ENCODE measurements at regions not wholly inside any gene's neighbourhood (a gene's known extent, or its start where the extent isn't known, plus 50 kb on each side); places are given as distances from the start of the nearest gene placed in this dataset.
"Not testable (repeated sequence)": the region's sequence is repeated elsewhere in the genome, so short reads cannot be mapped to it uniquely, and the experiment has no call there.

- Histone ChIP-seq H3K36me3 (no peaks in the 10 kb centered on the region), H3K4me3 (no peak overlapping the region), H3K9me3 (no peaks in the 10 kb centered on the region), H3K4me1 (no peaks in the 10 kb centered on the region), H3K27me3 (peaks cover under 1% of the 10 kb centered on the region), H3K27ac (no peak overlapping the region)
- TF ChIP-seq POLR2AphosphoS5 (IDR thresholded peaks at IDR 0.05) (no peak), CTCF (IDR thresholded peaks at IDR 0.05) (no peak), POLR2A (IDR thresholded peaks at IDR 0.05) (no peak), EP300 (IDR thresholded peaks at IDR 0.05) (no peak)
- no peak for ATAC-seq
Measured at GRCh38 chr9:101840694-101841188, 102.3 kb upstream of the GRIN3A start.

GRCh38 chr9:101838988-101839387 lies 100.5 kb upstream of the GRIN3A start:
- not testable (repeated sequence) for H3K27me3 ChIP-seq, H3K4me3 ChIP-seq, H3K36me3 ChIP-seq, H3K27ac ChIP-seq, ATAC-seq, H3K9me3 ChIP-seq, H3K4me1 ChIP-seq
- WGBS, 2 donors (ENCODE audit: low coverage in 1 of 2), result 82 to 93% methylated on average over 4 of the region's 4 CpGs

GRCh38 chr9:101836021-101836420 lies 97.6 kb upstream of the GRIN3A start:
- TF ChIP-seq POLR2AphosphoS5 (IDR thresholded peaks at IDR 0.05) (no peak), EP300 (IDR thresholded peaks at IDR 0.05) (no peak), CTCF (IDR thresholded peaks at IDR 0.05) (no peak), POLR2A (IDR thresholded peaks at IDR 0.05) (no peak)
- Histone ChIP-seq H3K4me1 (no peaks in the 10 kb centered on the region), H3K4me3 (no peak overlapping the region), H3K9me3 (no peaks in the 10 kb centered on the region), H3K27ac (no peak overlapping the region), H3K27me3 (peaks cover 5% of the 10 kb centered on the region), H3K36me3 (no peaks in the 10 kb centered on the region)
- 39 to 50% methylated on average over 2 of the region's 2 CpGs for WGBS, 2 donors (ENCODE audit: low coverage in 1 of 2)
- ATAC-seq, result no peak

GRCh38 chr9:101832486-101832885 lies 94.0 kb upstream of the GRIN3A start:
- peaks cover 5% of the 10 kb centered on the region for H3K27me3 ChIP-seq
- TF ChIP-seq POLR2A (IDR thresholded peaks at IDR 0.05) (no peak), CTCF (IDR thresholded peaks at IDR 0.05) (no peak), POLR2AphosphoS5 (IDR thresholded peaks at IDR 0.05) (no peak), EP300 (IDR thresholded peaks at IDR 0.05) (no peak)
- no peaks in the 10 kb centered on the region for H3K9me3 ChIP-seq
- no peak for ATAC-seq
- no peaks in the 10 kb centered on the region for H3K36me3 ChIP-seq
- H3K4me1 ChIP-seq, result no peaks in the 10 kb centered on the region
- no peak overlapping the region for H3K27ac ChIP-seq
- H3K4me3 ChIP-seq, result no peak overlapping the region

GRCh38 chr9:101821450-101821849 lies 83.0 kb upstream of the GRIN3A start:
- not testable (repeated sequence) for H3K27ac ChIP-seq, H3K27me3 ChIP-seq, H3K36me3 ChIP-seq, H3K9me3 ChIP-seq, H3K4me3 ChIP-seq, H3K4me1 ChIP-seq, ATAC-seq
- WGBS, 2 donors (ENCODE audit: low coverage in 1 of 2), result 94 to 100% methylated on average over 1 of the region's 1 CpG

GRCh38 chr9:101820983-101821382 lies 82.5 kb upstream of the GRIN3A start:
- H3K4me3 ChIP-seq, H3K27ac ChIP-seq, H3K36me3 ChIP-seq, ATAC-seq, H3K27me3 ChIP-seq, H3K9me3 ChIP-seq, H3K4me1 ChIP-seq: not testable (repeated sequence)

- H3K27me3 ChIP-seq, result no peaks in the 10 kb centered on the region
- ATAC-seq, result no peak
- 77 to 93% methylated on average over 1 of the region's 1 CpG for WGBS, 2 donors (ENCODE audit: low coverage in 1 of 2)
Measured at GRCh38 chr9:101814064-101814463, 75.6 kb upstream of the GRIN3A start.

GRCh38 chr9:101807879-101808278 lies 69.4 kb upstream of the GRIN3A start:
- 100% methylated on average over 1 of the region's 4 CpGs for WGBS, 2 donors (ENCODE audit: low coverage in 1 of 2)
- not testable (repeated sequence) for H3K9me3 ChIP-seq, H3K27me3 ChIP-seq, H3K27ac ChIP-seq, H3K36me3 ChIP-seq, H3K4me3 ChIP-seq, H3K4me1 ChIP-seq, ATAC-seq

More at GRCh38 chr9:101814064-101814463, 75.6 kb upstream of the GRIN3A start:
- Histone ChIP-seq H3K4me1 (no peaks in the 10 kb centered on the region), H3K36me3 (no peaks in the 10 kb centered on the region), H3K27ac (no peak overlapping the region), H3K4me3 (no peak overlapping the region), H3K9me3 (no peaks in the 10 kb centered on the region)
- no peak for TF ChIP-seq EP300 (IDR thresholded peaks at IDR 0.05)
- no peak for TF ChIP-seq POLR2A (IDR thresholded peaks at IDR 0.05)
- no peak for TF ChIP-seq CTCF (IDR thresholded peaks at IDR 0.05)
- TF ChIP-seq POLR2AphosphoS5 (IDR thresholded peaks at IDR 0.05), result no peak
